ENCODE measurements at regions not wholly inside any gene's neighbourhood (a gene's known extent, or its start where the extent isn't known, plus 50 kb on each side); places are given as distances from the start of the nearest gene placed in this dataset.

- no peaks in the 10 kb centered on the region for H3K36me3 ChIP-seq (ENCODE audit: control insufficient read depth, insufficient read depth, low read length)
- 68% methylated on average over 5 of the region's 13 CpGs for WGBS (ENCODE audit: insufficient coverage)
- no peak for DNase-seq
- no peak overlapping the region for H3K4me3 ChIP-seq (ENCODE audit: low read length)
- H3K9me3 ChIP-seq (replicated peaks; ENCODE audit: control insufficient read depth, low read depth, low read length) = no peaks in the 10 kb centered on the region
- no peak overlapping the region for H3K27ac ChIP-seq (ENCODE audit: low read length)
- no peaks in the 10 kb centered on the region for H3K4me1 ChIP-seq (ENCODE audit: control insufficient read depth, insufficient read depth, low read length)
- H3K27me3 ChIP-seq (ENCODE audit: control insufficient read depth, insufficient read depth, low read length) = no peaks in the 10 kb centered on the region
Measured at GRCh38 chr7:17474724-17475344, 176.4 kb downstream of the AHR start.

- Histone ChIP-seq H3K36me3 (ENCODE audit: control insufficient read depth, insufficient read depth, low read length) (no peaks in the 10 kb centered on the region), H3K27me3 (ENCODE audit: control insufficient read depth, insufficient read depth, low read length) (no peaks in the 10 kb centered on the region), H3K4me3 (ENCODE audit: low read length) (no peak overlapping the region), H3K27ac (ENCODE audit: low read length) (no peak overlapping the region), H3K4me1 (ENCODE audit: control insufficient read depth, insufficient read depth, low read length) (no peaks in the 10 kb centered on the region), H3K9me3 (replicated peaks; ENCODE audit: control insufficient read depth, low read depth, low read length) (no peaks in the 10 kb centered on the region)
- WGBS (ENCODE audit: insufficient coverage) = 100% methylated on average over 1 of the region's 2 CpGs
- DNase-seq = no peak
Measured at GRCh38 chr7:17477182-17477581, 178.7 kb downstream of the AHR start.

- DNase-seq = no peak
- H3K4me1 ChIP-seq (ENCODE audit: control insufficient read depth, insufficient read depth, low read length) = no peaks in the 10 kb centered on the region
- no peak overlapping the region for H3K27ac ChIP-seq (ENCODE audit: low read length)
- no peaks in the 10 kb centered on the region for H3K27me3 ChIP-seq (ENCODE audit: control insufficient read depth, insufficient read depth, low read length)
- no peak overlapping the region for H3K4me3 ChIP-seq (ENCODE audit: low read length)
- no peaks in the 10 kb centered on the region for H3K9me3 ChIP-seq (replicated peaks; ENCODE audit: control insufficient read depth, low read depth, low read length)
- H3K36me3 ChIP-seq (ENCODE audit: control insufficient read depth, insufficient read depth, low read length) = no peaks in the 10 kb centered on the region
- WGBS (ENCODE audit: insufficient coverage) = no CpG with 5 or more reads among the region's 2 CpGs
Measured at GRCh38 chr7:17481118-17481517, 182.7 kb downstream of the AHR start.

- no peak for DNase-seq
- Histone ChIP-seq H3K9me3 (replicated peaks; ENCODE audit: control insufficient read depth, low read depth, low read length) (no peaks in the 10 kb centered on the region), H3K4me1 (ENCODE audit: control insufficient read depth, insufficient read depth, low read length) (no peaks in the 10 kb centered on the region), H3K27me3 (ENCODE audit: control insufficient read depth, insufficient read depth, low read length) (no peaks in the 10 kb centered on the region), H3K36me3 (ENCODE audit: control insufficient read depth, insufficient read depth, low read length) (no peaks in the 10 kb centered on the region), H3K4me3 (ENCODE audit: low read length) (no peak overlapping the region), H3K27ac (ENCODE audit: low read length) (no peak overlapping the region)
- WGBS (ENCODE audit: insufficient coverage) = no CpG with 5 or more reads among the region's 1 CpG
Measured at GRCh38 chr7:17485368-17485767, 186.9 kb downstream of the AHR start.

- no CpG with 5 or more reads among the region's 1 CpG for WGBS (ENCODE audit: insufficient coverage)
- Histone ChIP-seq H3K27me3 (ENCODE audit: control insufficient read depth, insufficient read depth, low read length) (no peaks in the 10 kb centered on the region), H3K4me3 (ENCODE audit: low read length) (no peak overlapping the region), H3K4me1 (ENCODE audit: control insufficient read depth, insufficient read depth, low read length) (no peaks in the 10 kb centered on the region), H3K9me3 (replicated peaks; ENCODE audit: control insufficient read depth, low read depth, low read length) (no peaks in the 10 kb centered on the region), H3K27ac (ENCODE audit: low read length) (no peak overlapping the region), H3K36me3 (ENCODE audit: control insufficient read depth, insufficient read depth, low read length) (no peaks in the 10 kb centered on the region)
- DNase-seq = no peak
Measured at GRCh38 chr7:17485904-17486303, 187.5 kb downstream of the AHR start.

- WGBS (ENCODE audit: insufficient coverage) = no CpG with 5 or more reads among the region's 2 CpGs
- H3K27me3 ChIP-seq (ENCODE audit: control insufficient read depth, insufficient read depth, low read length) = no peaks in the 10 kb centered on the region
- H3K4me3 ChIP-seq (ENCODE audit: low read length) = no peak overlapping the region
- no peaks in the 10 kb centered on the region for H3K36me3 ChIP-seq (ENCODE audit: control insufficient read depth, insufficient read depth, low read length)
- H3K27ac ChIP-seq (ENCODE audit: low read length) = no peak overlapping the region
- H3K9me3 ChIP-seq (replicated peaks; ENCODE audit: control insufficient read depth, low read depth, low read length) = no peaks in the 10 kb centered on the region
- no peaks in the 10 kb centered on the region for H3K4me1 ChIP-seq (ENCODE audit: control insufficient read depth, insufficient read depth, low read length)
- DNase-seq = no peak
Measured at GRCh38 chr7:17486835-17487234, 188.4 kb downstream of the AHR start.

GRCh38 chr7:17487343-17487742, 188.9 kb downstream of the AHR start:
- DNase-seq = no peak
- Histone ChIP-seq H3K4me1 (ENCODE audit: control insufficient read depth, insufficient read depth, low read length) (no peaks in the 10 kb centered on the region), H3K4me3 (ENCODE audit: low read length) (no peak overlapping the region), H3K36me3 (ENCODE audit: control insufficient read depth, insufficient read depth, low read length) (no peaks in the 10 kb centered on the region), H3K27me3 (ENCODE audit: control insufficient read depth, insufficient read depth, low read length) (no peaks in the 10 kb centered on the region), H3K27ac (ENCODE audit: low read length) (no peak overlapping the region), H3K9me3 (replicated peaks; ENCODE audit: control insufficient read depth, low read depth, low read length) (no peaks in the 10 kb centered on the region)
- 75% methylated on average over 2 of the region's 2 CpGs for WGBS (ENCODE audit: insufficient coverage)

GRCh38 chr7:17488829-17489228, 190.4 kb downstream of the AHR start:
- Histone ChIP-seq H3K36me3 (ENCODE audit: control insufficient read depth, insufficient read depth, low read length) (no peaks in the 10 kb centered on the region), H3K27ac (ENCODE audit: low read length) (no peak overlapping the region), H3K4me1 (ENCODE audit: control insufficient read depth, insufficient read depth, low read length) (no peaks in the 10 kb centered on the region), H3K9me3 (replicated peaks; ENCODE audit: control insufficient read depth, low read depth, low read length) (no peaks in the 10 kb centered on the region), H3K27me3 (ENCODE audit: control insufficient read depth, insufficient read depth, low read length) (no peaks in the 10 kb centered on the region), H3K4me3 (ENCODE audit: low read length) (no peak overlapping the region)
- DNase-seq = no peak
- no CpG with 5 or more reads among the region's 1 CpG for WGBS (ENCODE audit: insufficient coverage)

GRCh38 chr7:17489961-17490360, 191.5 kb downstream of the AHR start:
- no peak for DNase-seq
- no peaks in the 10 kb centered on the region for H3K36me3 ChIP-seq (ENCODE audit: control insufficient read depth, insufficient read depth, low read length)
- no peak overlapping the region for H3K27ac ChIP-seq (ENCODE audit: low read length)
- no peaks in the 10 kb centered on the region for H3K27me3 ChIP-seq (ENCODE audit: control insufficient read depth, insufficient read depth, low read length)
- WGBS (ENCODE audit: insufficient coverage) = no CpG with 5 or more reads among the region's 4 CpGs
- no peaks in the 10 kb centered on the region for H3K4me1 ChIP-seq (ENCODE audit: control insufficient read depth, insufficient read depth, low read length)
- H3K4me3 ChIP-seq (ENCODE audit: low read length) = no peak overlapping the region
- H3K9me3 ChIP-seq (replicated peaks; ENCODE audit: control insufficient read depth, low read depth, low read length) = no peaks in the 10 kb centered on the region

- Histone ChIP-seq H3K4me3 (ENCODE audit: low read length) (no peak overlapping the region), H3K27ac (ENCODE audit: low read length) (no peak overlapping the region), H3K4me1 (ENCODE audit: control insufficient read depth, insufficient read depth, low read length) (no peaks in the 10 kb centered on the region), H3K9me3 (replicated peaks; ENCODE audit: control insufficient read depth, low read depth, low read length) (no peaks in the 10 kb centered on the region), H3K36me3 (ENCODE audit: control insufficient read depth, insufficient read depth, low read length) (no peaks in the 10 kb centered on the region), H3K27me3 (ENCODE audit: control insufficient read depth, insufficient read depth, low read length) (no peaks in the 10 kb centered on the region)
- DNase-seq = no peak
- WGBS (ENCODE audit: insufficient coverage) = no CpG with 5 or more reads among the region's 5 CpGs
Measured at GRCh38 chr7:17490825-17491224, 192.4 kb downstream of the AHR start.

GRCh38 chr7:17492437-17492836, 194.0 kb downstream of the AHR start:
- WGBS (ENCODE audit: insufficient coverage) = 60% methylated on average over 1 of the region's 4 CpGs
- no peaks in the 10 kb centered on the region for H3K9me3 ChIP-seq (replicated peaks; ENCODE audit: control insufficient read depth, low read depth, low read length)
- no peaks in the 10 kb centered on the region for H3K27me3 ChIP-seq (ENCODE audit: control insufficient read depth, insufficient read depth, low read length)
- no peak for DNase-seq
- no peak overlapping the region for H3K4me3 ChIP-seq (ENCODE audit: low read length)
- H3K27ac ChIP-seq (ENCODE audit: low read length) = no peak overlapping the region
- no peaks in the 10 kb centered on the region for H3K36me3 ChIP-seq (ENCODE audit: control insufficient read depth, insufficient read depth, low read length)
- no peaks in the 10 kb centered on the region for H3K4me1 ChIP-seq (ENCODE audit: control insufficient read depth, insufficient read depth, low read length)
